HepG2 (cell line): ENCODE measurements at regions not wholly inside any gene's neighbourhood (a gene's known extent, or its start where the extent isn't known, plus 50 kb on each side); places are given as distances from the start of the nearest gene placed in this dataset.
"Not testable (repeated sequence)": the region's sequence is repeated elsewhere in the genome, so short reads cannot be mapped to it uniquely, and the experiment has no call there.

Experiments
- EZH2 ChIP-seq: conservative IDR thresholded peaks from 2 replicates; pipeline ENCODE4 v1.6.1; 2012; ENCODE audit warnings: mild to moderate bottlenecking, low read depth, low read length, moderate library complexity
- MEIS2 ChIP-seq: sonication (generic); formaldehyde crosslinking; IDR thresholded peaks from 2 replicates; pipeline ENCODE4 v1.9.0; 2021; ENCODE audit warnings: mild to moderate bottlenecking, missing genetic modification reagents
- NCOA5 ChIP-seq: sonication (generic); formaldehyde crosslinking; IDR thresholded peaks from 2 replicates; pipeline ENCODE4 v1.4.0; 2020; ENCODE audit warnings: missing genetic modification reagents
- ZSCAN30 ChIP-seq: sonication (generic); formaldehyde crosslinking; IDR thresholded peaks from 2 replicates; pipeline ENCODE4 v1.5.0; 2020; ENCODE audit warnings: mild to moderate bottlenecking, missing genetic modification reagents
- TF ChIP-seq, protein P1 (sequence below): sonication (generic); formaldehyde crosslinking; IDR thresholded peaks from 2 replicates; pipeline ENCODE4 v1.5.0; 2020; ENCODE audit warnings: mild to moderate bottlenecking, missing genetic modification reagents, moderate library complexity

DNA sequence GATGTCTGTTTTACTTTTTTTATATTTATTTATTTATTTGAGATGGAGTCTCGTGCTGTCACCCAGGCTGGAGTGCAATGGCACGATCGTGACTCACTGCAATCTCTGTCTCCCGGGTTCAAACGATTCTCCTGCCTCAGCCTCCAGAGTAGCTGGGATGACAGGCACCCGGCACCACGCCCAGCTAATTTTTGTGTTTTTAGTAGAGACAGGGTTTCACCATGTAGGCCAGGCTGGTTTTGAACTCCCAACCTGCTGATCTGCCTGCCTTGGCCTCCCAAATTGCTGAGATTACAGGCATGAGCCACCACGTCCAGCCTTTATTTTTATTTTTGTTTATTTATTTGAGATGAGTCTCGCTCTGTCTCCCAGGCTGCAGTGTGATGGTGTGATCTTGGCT is 186.6 kb downstream of the SHOX start:
- not testable (repeated sequence) for TF ChIP-seq EZH2; NCOA5 (CRISPR knock-in tag); MEIS2 (CRISPR knock-in tag); ZSCAN30 (CRISPR knock-in tag)
- TF ChIP-seq, protein P1, sequence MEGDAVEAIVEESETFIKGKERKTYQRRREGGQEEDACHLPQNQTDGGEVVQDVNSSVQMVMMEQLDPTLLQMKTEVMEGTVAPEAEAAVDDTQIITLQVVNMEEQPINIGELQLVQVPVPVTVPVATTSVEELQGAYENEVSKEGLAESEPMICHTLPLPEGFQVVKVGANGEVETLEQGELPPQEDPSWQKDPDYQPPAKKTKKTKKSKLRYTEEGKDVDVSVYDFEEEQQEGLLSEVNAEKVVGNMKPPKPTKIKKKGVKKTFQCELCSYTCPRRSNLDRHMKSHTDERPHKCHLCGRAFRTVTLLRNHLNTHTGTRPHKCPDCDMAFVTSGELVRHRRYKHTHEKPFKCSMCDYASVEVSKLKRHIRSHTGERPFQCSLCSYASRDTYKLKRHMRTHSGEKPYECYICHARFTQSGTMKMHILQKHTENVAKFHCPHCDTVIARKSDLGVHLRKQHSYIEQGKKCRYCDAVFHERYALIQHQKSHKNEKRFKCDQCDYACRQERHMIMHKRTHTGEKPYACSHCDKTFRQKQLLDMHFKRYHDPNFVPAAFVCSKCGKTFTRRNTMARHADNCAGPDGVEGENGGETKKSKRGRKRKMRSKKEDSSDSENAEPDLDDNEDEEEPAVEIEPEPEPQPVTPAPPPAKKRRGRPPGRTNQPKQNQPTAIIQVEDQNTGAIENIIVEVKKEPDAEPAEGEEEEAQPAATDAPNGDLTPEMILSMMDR = not testable (repeated sequence)
